Panc1 (cell line): ENCODE measurements at regions not wholly inside any gene's neighbourhood (a gene's known extent, or its start where the extent isn't known, plus 50 kb on each side); places are given as distances from the start of the nearest gene placed in this dataset.

Experiments used
- ATAC-seq: fragments of 200-7000 bp; cut with Tn5 transposase; 2 replicates; pipeline ENCODE4 v1.9.1; 2020; ENCODE audit warnings: mild to moderate bottlenecking, moderate library complexity
- BruUV-seq: library from RNA; stranded (reverse); fragments of 400-500 nt; replicated peaks from 2 replicates; lab custom pipeline; 2021; lab: Mats Ljungman, UMichigan
- CTCF ChIA-PET: fragments of 300-600 bp; sonication (Branson Sonifier 250); formaldehyde crosslinking; loops from one replicate; lab custom pipeline; 2022; ENCODE audit warnings: antibody characterized with exemption; lab: Charles Lee
- POLR2A ChIA-PET: fragments of 300-600 bp; sonication (Branson Sonifier 250); formaldehyde crosslinking; loops from one replicate; lab custom pipeline; 2022; ENCODE audit warnings: antibody characterized with exemption; lab: Charles Lee
- DNase-seq: peaks from one replicate; pipeline ENCODE4 v3.0.0-alpha.2; 2010; ENCODE audit warnings: low read depth, low spot score
- H3K27ac ChIP-seq: 2 replicates; pipeline ENCODE4 v1.5.1; 2011; ENCODE audit warnings: mild to moderate bottlenecking, low read length, inconsistent platforms
- H3K27me3 ChIP-seq: fragments of 200-500 bp; sonication (Bioruptor generic); 2 replicates; pipeline ENCODE4 v1.6.0; 2014; ENCODE audit warnings: low read length, inconsistent platforms; ENCODE audit not compliant: control insufficient read depth, insufficient read depth
- H3K36me3 ChIP-seq: fragments of 200-500 bp; sonication (Bioruptor generic); 2 replicates; pipeline ENCODE4 v1.5.1; 2014; ENCODE audit warnings: inconsistent platforms, mild to moderate bottlenecking, low read length, moderate library complexity; ENCODE audit not compliant: control insufficient read depth, insufficient read depth
- H3K4me1 ChIP-seq: 2 replicates; pipeline ENCODE4 v1.5.1; 2011; ENCODE audit warnings: inconsistent platforms, mild to moderate bottlenecking, low read length, moderate library complexity; ENCODE audit not compliant: control insufficient read depth, insufficient read depth
- H3K4me3 ChIP-seq, 2 experiments: 2 replicates each; pipeline ENCODE4 v1.5.1; 2011 to 2012; ENCODE audit warnings: low read depth in 2 of 2, low read length in 2 of 2, mild to moderate bottlenecking in 2 of 2, inconsistent platforms in 1 of 2, moderate library complexity in 1 of 2
- H3K9me3 ChIP-seq: fragments of 200-500 bp; sonication (Bioruptor generic); 2 replicates; pipeline ENCODE4 v1.5.1; 2014; ENCODE audit warnings: low read depth, mild to moderate bottlenecking, inconsistent platforms, low read length, moderate library complexity; ENCODE audit not compliant: control insufficient read depth, insufficient read depth
- CTCF ChIP-seq: fragments of 450-650 bp; IDR thresholded peaks from 2 replicates; pipeline ENCODE4 v1.5.1; 2017; ENCODE audit warnings: mild to moderate bottlenecking
- SIN3A ChIP-seq: IDR thresholded peaks from 2 replicates; pipeline ENCODE4 v1.6.1; 2012; ENCODE audit warnings: low read depth, mild to moderate bottlenecking, low read length, moderate library complexity, borderline replicate concordance; ENCODE audit not compliant: insufficient read depth
- in situ Hi-C: cut with HindIII; loops from 2 replicates; pipeline ENCODE4 v1.10.0; 2016; ENCODE audit warnings: low sequenced_read_pairs, low pct_unique_long_range_greater_than_20kb
- intact Hi-C: fragments of 100-400 bp; cut with micrococcal nuclease; formaldehyde crosslinking; loops from one replicate; pipeline ENCODE4 v1.10.0; 2022; ENCODE audit not compliant: unreplicated experiment
- TF ChIP-seq, protein P1 (sequence below), 2 experiments: IDR thresholded peaks; 2 replicates each; pipeline ENCODE4 v1.6.1; 2011 to 2012; ENCODE audit warnings: low read depth in 2 of 2, control low read depth in 1 of 2, low read length in 1 of 2, mild to moderate bottlenecking in 1 of 2, moderate library complexity in 1 of 2; ENCODE audit not compliant: insufficient read depth in 1 of 2

DNA sequence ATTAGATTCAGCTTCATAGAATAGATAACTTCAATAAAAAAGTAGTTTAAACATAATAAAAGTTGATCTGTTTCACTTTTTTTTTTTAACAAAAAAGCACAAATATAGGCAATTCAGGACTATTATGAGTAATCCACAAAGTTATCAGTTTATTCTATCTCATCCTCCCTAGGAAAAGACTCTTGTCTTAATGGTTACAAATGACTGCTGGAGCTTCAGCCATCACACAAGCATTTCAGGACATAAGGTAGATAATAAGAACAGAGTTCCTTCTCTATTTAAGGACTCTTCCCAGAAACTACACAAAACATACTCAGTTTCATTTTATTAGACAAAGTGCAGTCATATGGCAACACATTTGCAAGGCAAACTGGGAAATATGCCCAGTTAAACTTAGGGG lies 357.6 kb upstream of the SETBP1 start:
- ChIA-PET POLR2A (no interaction called here), CTCF (no interaction called here)
- no peaks in the 10 kb centered on the region for H3K36me3 ChIP-seq
- no peaks in the 10 kb centered on the region for H3K9me3 ChIP-seq
- no peak overlapping the region for H3K27ac ChIP-seq
- H3K4me1 ChIP-seq, result no peaks in the 10 kb centered on the region
- ATAC-seq (no peak), DNase-seq (no peak)
- TF ChIP-seq, protein P1, sequence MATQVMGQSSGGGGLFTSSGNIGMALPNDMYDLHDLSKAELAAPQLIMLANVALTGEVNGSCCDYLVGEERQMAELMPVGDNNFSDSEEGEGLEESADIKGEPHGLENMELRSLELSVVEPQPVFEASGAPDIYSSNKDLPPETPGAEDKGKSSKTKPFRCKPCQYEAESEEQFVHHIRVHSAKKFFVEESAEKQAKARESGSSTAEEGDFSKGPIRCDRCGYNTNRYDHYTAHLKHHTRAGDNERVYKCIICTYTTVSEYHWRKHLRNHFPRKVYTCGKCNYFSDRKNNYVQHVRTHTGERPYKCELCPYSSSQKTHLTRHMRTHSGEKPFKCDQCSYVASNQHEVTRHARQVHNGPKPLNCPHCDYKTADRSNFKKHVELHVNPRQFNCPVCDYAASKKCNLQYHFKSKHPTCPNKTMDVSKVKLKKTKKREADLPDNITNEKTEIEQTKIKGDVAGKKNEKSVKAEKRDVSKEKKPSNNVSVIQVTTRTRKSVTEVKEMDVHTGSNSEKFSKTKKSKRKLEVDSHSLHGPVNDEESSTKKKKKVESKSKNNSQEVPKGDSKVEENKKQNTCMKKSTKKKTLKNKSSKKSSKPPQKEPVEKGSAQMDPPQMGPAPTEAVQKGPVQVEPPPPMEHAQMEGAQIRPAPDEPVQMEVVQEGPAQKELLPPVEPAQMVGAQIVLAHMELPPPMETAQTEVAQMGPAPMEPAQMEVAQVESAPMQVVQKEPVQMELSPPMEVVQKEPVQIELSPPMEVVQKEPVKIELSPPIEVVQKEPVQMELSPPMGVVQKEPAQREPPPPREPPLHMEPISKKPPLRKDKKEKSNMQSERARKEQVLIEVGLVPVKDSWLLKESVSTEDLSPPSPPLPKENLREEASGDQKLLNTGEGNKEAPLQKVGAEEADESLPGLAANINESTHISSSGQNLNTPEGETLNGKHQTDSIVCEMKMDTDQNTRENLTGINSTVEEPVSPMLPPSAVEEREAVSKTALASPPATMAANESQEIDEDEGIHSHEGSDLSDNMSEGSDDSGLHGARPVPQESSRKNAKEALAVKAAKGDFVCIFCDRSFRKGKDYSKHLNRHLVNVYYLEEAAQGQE (IDR thresholded peaks at IDR 0.05; ENCODE audit: insufficient read depth in 1 of 2, low read depth in 2 of 2, low read length in 1 of 2), result no peak
- no peak for TF ChIP-seq SIN3A
- H3K27me3 ChIP-seq, result no peaks in the 10 kb centered on the region
- BruUV-seq, result no TSS peak
- in situ Hi-C loops (no loop called here), intact Hi-C loops (no loop called here)
- H3K4me3 ChIP-seq, result no peak overlapping the region

DNA sequence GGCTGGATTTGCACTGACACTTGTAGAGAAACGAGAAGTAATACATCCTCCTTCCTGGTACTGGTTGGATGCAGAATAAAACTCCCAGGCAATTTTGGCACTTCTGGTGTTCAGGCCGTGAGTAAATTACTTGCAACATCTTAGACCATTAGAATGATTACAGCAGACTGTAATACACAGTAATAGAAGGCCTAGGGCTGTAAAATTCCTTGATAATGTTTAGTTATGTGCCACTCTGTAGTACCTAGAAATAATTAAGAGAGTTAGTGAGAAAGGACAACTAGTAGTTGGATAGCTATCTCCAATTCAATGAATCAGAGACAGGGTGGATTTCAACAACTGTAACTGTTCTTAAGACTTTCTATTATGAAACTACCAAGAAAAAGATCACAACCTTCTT lies 356.3 kb upstream of the SETBP1 start:
- intact Hi-C loops (no loop called here), in situ Hi-C loops (no loop called here)
- TF ChIP-seq SIN3A, result no peak
- TF ChIP-seq, protein P1 (IDR thresholded peaks at IDR 0.05; ENCODE audit: insufficient read depth in 1 of 2, low read depth in 2 of 2, low read length in 1 of 2), result no peak
- no peaks in the 10 kb centered on the region for H3K36me3 ChIP-seq
- H3K27me3 ChIP-seq, result no peaks in the 10 kb centered on the region
- DNase-seq (no peak), ATAC-seq (no peak)
- BruUV-seq, result no TSS peak
- no peaks in the 10 kb centered on the region for H3K9me3 ChIP-seq
- no peak overlapping the region for H3K4me3 ChIP-seq
- H3K4me1 ChIP-seq, result no peaks in the 10 kb centered on the region
- ChIA-PET POLR2A (no interaction called here), CTCF (no interaction called here)
- no peak overlapping the region for H3K27ac ChIP-seq

DNA sequence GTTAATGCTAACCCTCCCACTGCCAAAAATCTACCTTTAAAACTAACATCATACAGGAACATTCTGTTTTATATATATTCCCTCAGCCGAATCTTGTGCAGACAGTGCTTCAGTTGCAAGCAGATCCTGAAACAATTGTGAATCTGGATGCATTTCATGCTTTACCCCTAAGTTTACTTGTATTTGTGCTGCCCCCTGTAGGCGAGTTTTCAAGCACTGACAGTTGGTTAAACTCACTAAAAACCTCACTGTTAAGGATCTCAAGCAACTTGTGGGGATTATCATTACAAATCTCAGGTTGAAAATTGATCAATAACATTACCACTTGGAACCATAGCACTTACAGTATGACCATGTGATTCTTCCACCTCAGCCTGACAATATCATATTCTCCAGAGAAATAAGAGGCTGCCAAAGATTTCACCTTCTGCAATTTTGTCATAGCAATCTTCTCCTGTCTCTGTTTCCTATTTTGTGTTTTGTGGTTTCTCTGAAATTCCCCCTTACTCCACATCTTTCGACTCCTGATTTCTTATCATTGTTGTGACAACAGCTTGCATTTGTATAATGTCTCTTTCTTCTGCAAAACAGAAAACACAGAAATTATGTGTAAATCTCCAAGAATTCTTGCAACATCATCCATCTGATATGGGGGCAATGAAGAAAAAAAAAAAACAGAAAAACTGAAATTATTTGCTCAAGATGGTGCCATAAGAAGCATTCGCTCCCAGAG lies 354.6 kb upstream of the SETBP1 start:
- POLR2A ChIA-PET, result no interaction called here
- H3K4me3 ChIP-seq, result no peak overlapping the region
- no peaks in the 10 kb centered on the region for H3K36me3 ChIP-seq
- no peak overlapping the region for H3K27ac ChIP-seq
- TF ChIP-seq, protein P1 (IDR thresholded peaks at IDR 0.05; ENCODE audit: insufficient read depth in 1 of 2, low read depth in 2 of 2, low read length in 1 of 2), result no peak
- TF ChIP-seq CTCF, result peak; percentile 10; the same call in 1 of the 2 replicates
- no peaks in the 10 kb centered on the region for H3K4me1 ChIP-seq
- no TSS peak for BruUV-seq
- in situ Hi-C loops, result no loop called here
- H3K27me3 ChIP-seq, result no peaks in the 10 kb centered on the region
- no peak for DNase-seq
- no peak for ATAC-seq
- intact Hi-C loops, result no loop called here
- no peaks in the 10 kb centered on the region for H3K9me3 ChIP-seq
- CTCF ChIA-PET, result no interaction called here
